ENCODE measurements at regions not wholly inside any gene's neighbourhood (a gene's known extent, or its start where the extent isn't known, plus 50 kb on each side); places are given as distances from the start of the nearest gene placed in this dataset.

- no peak for TF ChIP-seq CTCF (IDR thresholded peaks at IDR 0.05; ENCODE audit: insufficient read depth, missing control alignments)
Observed at GRCh38 chr6:169993861-169994481, 242.5 kb downstream of the ERMARD start.

DNA sequence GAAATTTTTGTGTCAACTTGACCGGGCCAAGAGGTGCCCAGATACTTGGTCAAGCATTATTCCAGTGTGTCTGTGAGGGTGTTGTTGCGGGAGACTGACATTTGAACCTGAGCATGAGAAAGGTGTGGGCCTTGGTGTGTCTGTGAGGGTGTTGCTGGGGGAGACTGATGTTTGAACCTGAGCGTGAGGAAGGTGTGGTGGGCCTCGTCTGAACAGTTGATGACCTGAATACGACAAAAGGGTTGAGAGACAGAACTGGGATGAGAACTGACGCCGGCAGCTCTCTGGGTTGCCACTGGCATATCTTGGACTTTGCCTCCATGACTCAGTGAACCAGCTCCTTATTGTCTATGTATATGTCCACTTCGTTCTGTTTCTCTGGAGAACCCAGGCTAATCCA is 240.5 kb downstream of the ERMARD start:
- FAIRE-seq (no peak), DNase-seq (ENCODE audit: insufficient read length, low spot score) (no peak)
- TF ChIP-seq CTCF (IDR thresholded peaks at IDR 0.05; ENCODE audit: insufficient read depth, missing control alignments) = no peak

More at GRCh38 chr6:169993861-169994481, 242.5 kb downstream of the ERMARD start:
- no peak for DNase-seq (ENCODE audit: insufficient read length, low spot score)
- no peak for FAIRE-seq

- no peak for DNase-seq (ENCODE audit: insufficient read length, low spot score)
- no peak for FAIRE-seq
- no peak for TF ChIP-seq CTCF (IDR thresholded peaks at IDR 0.05; ENCODE audit: insufficient read depth, missing control alignments)
Observed at GRCh38 chr6:169991031-169991390, 239.6 kb downstream of the ERMARD start.

DNA sequence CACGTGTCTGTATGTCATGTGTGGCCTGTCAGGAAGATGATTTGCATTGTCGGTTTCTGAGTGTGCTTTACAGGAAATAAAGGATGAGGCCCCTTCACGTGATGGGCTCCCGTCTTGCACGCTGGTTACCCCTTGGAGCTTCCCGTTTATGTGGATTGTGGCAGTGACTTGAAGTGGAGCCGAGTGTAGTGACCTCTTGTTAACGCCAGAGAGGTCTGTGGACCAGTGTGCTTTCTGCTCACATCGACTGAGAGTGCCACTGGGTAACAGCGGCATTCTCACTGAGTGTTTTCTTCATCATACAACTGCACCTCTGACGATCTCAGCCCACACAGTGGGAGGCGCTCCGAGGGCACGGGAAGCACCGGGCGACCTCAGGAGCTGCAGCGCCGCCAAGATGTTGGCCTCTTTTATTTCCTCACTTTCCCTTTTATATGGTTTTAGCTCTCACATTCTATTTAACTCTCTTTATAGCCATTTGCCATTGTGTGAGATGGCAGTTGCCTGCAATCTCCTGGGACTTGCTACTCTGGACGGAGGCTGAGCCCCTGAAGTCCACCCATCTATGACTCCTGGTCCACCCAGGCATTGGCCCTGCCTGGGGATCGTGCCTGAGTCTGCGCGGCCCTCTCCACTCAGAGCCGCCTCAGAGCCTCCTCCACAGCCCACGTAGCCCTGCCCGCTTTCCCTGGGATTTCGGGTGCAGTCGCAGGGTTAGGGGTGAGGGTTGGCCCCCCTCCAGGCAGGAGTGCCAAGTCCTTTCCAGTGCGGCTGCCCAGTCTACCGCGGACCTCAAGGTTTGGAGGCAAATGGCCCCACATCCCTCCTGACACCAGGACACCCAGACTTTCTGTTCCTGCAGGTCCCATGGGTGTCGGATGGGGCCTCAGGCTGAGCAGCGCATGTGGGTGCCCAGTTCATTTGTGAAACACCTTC is 238.9 kb downstream of the ERMARD start:
- TF ChIP-seq CTCF (IDR thresholded peaks at IDR 0.05; ENCODE audit: insufficient read depth, missing control alignments) = no peak
- FAIRE-seq (no peak), DNase-seq (ENCODE audit: insufficient read length, low spot score) (no peak)

DNA sequence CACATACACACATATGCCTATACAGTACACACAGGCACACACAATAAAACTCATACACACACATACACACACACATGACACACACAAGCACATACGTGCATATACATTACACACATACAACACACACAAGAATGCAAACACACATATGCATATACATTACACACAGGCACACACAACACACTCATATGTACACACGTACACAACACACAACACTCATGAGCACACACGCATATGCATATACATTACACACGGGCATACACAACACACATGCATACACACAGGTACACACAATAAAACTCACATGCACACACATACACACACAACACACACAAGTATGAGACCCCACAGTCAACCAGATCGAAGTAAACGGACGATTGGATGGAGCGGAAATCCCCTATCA is 238.2 kb downstream of the ERMARD start:
- FAIRE-seq (no peak), DNase-seq (ENCODE audit: insufficient read length, low spot score) (no peak)

GRCh38 chr6:169988769-169989550 is 237.5 kb downstream of the ERMARD start:
- FAIRE-seq = no peak
- TF ChIP-seq CTCF (IDR thresholded peaks at IDR 0.05; ENCODE audit: insufficient read depth, missing control alignments) = no peak
- DNase-seq (ENCODE audit: insufficient read length, low spot score) = no peak

More for the DNA sequence above, 238.2 kb downstream of the ERMARD start:
- no peak for TF ChIP-seq CTCF (IDR thresholded peaks at IDR 0.05; ENCODE audit: insufficient read depth, missing control alignments)
